ENCODE measurements at regions not wholly inside any gene's neighbourhood (a gene's known extent, or its start where the extent isn't known, plus 50 kb on each side); places are given as distances from the start of the nearest gene placed in this dataset.

DNA sequence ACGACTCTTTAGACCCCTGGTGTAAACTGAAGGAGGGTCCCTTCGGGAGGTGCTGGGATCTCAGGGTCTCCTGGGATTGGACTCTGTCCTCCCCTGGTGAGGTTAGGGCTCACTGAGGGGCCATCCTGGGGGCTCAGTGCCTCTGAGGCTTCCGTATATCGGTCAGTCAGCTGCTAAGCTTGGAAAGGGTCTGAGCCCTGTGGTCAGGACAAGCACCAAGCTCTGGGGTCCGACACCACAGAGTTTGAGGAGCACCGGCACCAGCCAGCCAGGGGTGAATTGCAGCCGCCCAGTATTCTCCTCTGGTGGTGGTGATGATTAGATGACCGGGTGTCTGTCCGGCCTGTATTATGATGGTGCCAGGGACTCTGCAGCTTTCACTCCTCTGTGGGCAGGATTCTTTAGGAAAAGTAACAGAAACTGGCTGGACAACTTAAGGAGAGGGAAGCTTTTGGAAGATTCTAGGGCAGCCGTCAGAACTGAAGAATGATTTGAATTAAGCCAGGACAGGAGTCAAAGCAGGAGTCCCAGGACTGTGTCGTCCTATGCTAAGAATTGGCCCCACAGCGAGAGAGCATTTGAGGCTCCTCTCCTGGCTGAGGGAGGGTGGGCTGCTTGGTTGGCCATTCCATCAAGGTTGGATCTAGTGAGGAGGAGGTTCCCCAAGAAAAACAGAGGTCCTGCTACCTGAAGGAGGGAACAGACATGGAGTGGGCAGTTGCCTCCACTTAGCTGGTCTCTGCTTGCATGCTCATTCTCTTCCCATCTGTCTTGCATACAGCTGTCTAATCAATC, 158.6 kb upstream of the HS6ST1 start:
- H3K4me3 ChIP-seq (ENCODE audit: low read depth, low read length), result no peak overlapping the region
- no peak for DNase-seq (ENCODE audit: low read depth, low spot score)
- CTCF ChIA-PET, result no interaction called here
- POLR2A ChIA-PET, result no interaction called here
- TF ChIP-seq, protein P1, sequence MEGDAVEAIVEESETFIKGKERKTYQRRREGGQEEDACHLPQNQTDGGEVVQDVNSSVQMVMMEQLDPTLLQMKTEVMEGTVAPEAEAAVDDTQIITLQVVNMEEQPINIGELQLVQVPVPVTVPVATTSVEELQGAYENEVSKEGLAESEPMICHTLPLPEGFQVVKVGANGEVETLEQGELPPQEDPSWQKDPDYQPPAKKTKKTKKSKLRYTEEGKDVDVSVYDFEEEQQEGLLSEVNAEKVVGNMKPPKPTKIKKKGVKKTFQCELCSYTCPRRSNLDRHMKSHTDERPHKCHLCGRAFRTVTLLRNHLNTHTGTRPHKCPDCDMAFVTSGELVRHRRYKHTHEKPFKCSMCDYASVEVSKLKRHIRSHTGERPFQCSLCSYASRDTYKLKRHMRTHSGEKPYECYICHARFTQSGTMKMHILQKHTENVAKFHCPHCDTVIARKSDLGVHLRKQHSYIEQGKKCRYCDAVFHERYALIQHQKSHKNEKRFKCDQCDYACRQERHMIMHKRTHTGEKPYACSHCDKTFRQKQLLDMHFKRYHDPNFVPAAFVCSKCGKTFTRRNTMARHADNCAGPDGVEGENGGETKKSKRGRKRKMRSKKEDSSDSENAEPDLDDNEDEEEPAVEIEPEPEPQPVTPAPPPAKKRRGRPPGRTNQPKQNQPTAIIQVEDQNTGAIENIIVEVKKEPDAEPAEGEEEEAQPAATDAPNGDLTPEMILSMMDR (IDR thresholded peaks at IDR 0.05; ENCODE audit: insufficient read depth, low read length, missing control alignments), result no peak

DNA sequence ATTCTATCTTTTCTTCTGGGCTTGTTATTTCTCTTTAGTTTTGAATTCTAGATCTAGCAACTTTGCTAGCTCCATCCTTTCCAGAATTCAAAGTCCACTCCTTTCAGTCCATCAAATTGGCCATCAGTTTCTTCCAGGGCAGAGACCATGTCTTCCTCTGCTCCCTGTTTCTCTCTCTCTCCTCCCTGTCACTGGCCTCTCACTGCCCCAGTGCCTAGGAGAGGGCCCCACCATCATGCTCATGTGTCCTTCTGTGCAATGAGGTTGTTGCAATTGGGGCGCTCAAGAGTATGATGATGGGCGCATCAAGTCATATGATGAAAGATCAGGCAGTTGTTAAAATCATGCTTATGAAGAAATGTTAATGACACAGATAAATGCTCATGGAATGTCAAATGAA, 159.2 kb upstream of the HS6ST1 start:
- DNase-seq (ENCODE audit: low read depth, low spot score), result no peak
- no peak overlapping the region for H3K4me3 ChIP-seq (ENCODE audit: low read depth, low read length)
- TF ChIP-seq, protein P1 (IDR thresholded peaks at IDR 0.05; ENCODE audit: insufficient read depth, low read length, missing control alignments), result no peak
- ChIA-PET CTCF (no interaction called here), POLR2A (no interaction called here)

DNA sequence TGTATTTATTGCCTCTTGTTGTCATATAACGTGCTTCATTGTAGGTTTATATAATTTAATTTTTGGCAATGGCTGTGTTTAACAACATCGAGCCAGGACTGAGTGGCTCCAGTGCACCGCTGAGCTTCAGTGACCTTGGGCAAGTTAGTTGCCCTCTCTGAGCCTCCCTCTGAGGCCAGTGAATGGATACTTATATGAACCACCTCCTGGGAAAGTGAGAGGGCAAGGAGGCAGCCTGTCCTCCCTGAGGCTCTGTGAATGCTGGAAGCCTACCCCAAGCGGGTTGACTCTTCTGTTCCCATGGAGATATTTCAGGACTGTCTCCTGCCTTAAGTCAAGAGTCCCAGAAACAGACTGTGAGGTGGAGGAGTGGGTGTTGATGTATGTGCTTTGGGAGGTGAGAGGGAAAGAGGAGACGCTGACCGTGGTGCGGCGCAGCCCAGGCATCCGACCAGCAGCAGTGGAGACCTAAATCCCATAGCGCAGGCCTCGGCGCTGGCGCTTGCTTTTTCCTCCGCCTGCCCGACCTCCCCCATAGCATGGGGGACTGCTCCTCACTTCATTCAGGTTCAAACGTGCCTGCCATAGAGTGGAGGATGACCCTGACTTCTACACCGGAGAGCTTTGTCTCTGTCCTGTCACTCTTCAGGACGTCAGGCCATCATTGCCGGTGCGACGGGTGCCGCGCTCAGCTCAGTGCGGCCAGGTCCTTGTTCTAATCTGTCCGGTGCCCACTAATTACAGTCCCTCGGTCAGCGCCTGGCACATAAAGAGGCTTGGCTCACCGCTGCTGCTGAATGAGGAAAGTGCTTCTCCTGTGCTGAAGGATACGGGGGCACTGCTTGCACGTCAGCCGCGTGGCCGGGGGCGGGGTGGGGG, 167.3 kb upstream of the HS6ST1 start:
- no peak overlapping the region for H3K4me3 ChIP-seq (ENCODE audit: low read depth, low read length)
- ChIA-PET POLR2A (no interaction called here), CTCF (no interaction called here)
- DNase-seq (ENCODE audit: low read depth, low spot score), result no peak
- TF ChIP-seq, protein P1 (IDR thresholded peaks at IDR 0.05; ENCODE audit: insufficient read depth, low read length, missing control alignments), result no peak

DNA sequence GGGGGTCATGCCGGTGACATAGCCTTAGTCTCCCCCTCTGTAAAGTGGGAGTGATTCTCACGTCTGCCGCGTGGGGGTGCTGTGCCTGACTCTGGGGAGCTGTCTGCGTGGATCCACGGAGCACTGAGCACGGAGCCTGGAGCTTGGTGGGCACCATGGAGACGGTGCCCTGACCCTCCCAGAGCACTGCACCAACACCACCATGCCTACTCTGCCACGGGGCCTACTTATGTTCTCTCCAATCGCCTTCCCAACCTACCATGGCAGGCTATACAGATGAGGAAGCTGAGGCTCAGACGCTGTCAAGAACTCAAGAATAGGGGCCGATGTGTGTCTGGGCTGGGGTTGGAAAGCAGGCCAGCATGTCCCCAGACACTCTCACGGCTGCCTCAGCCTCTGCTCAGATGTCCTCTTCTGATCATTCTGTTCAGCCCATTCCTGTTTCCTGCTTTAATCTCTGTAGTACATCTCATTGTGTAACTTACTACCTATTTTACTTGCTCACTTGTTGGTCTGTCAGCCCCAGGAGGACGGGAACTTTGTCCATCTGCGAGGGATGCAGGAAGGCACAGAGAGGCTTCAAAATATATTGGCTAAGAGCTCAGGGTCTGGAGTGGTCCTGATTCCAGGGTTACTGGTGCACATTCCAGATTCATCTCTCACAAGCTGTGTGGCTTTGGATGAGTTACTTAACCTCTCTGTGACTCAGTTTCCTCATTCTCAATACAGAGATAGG, 168.1 kb upstream of the HS6ST1 start:
- no peak for DNase-seq (ENCODE audit: low read depth, low spot score)
- POLR2A ChIA-PET, result no interaction called here
- CTCF ChIA-PET, result no interaction called here
- H3K4me3 ChIP-seq (ENCODE audit: low read depth, low read length), result no peak overlapping the region
- TF ChIP-seq, protein P1 (IDR thresholded peaks at IDR 0.05; ENCODE audit: insufficient read depth, low read length, missing control alignments), result no peak

DNA sequence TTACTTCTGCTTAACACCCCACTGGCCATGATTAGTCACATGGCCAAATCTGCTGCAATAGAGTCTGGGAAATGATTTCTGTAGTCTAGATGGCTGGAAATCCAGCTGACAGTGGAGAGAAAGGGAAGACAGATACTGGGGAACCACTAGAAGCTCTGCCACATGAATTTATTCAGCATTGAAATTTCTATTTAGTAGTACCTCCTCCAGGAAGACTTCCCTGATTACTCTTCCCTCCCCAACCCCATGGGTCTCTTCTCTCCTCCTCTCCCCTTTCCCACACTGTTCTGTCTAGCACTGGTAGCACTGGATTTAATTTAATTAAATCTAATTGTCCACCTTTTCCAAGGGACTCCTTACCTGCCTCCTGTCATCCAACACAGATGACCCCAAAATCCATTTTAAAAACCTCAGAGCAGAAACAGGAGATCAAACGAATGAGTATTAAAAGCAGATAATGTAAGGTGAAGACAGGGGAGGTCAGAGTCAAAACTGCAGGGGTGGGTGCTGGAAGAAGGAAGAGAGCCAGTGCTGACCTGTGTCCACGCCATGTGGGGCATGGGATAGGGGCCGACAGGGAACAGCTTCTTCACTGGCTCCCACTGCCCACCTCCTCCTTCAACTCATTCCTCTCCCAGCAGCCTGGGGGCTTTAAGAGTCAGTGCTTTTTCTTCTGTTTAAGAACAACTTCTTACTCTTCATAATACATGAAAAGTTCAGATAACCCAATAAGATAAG, 169.2 kb upstream of the HS6ST1 start:
- TF ChIP-seq, protein P1 (IDR thresholded peaks at IDR 0.05; ENCODE audit: insufficient read depth, low read length, missing control alignments), result no peak
- DNase-seq (ENCODE audit: low read depth, low spot score), result no peak
- ChIA-PET CTCF (no interaction called here), POLR2A (interaction anchor here (0.6 kb wide), 1 partner anchor 175 kb away, joined by 4 read pairs; no protein-coding TSS in a partner anchor)
- H3K4me3 ChIP-seq (ENCODE audit: low read depth, low read length), result no peak overlapping the region

Measured in AG04449 (cell line).